NK-92 (cell line): ENCODE measurements at regions not wholly inside any gene's neighbourhood (a gene's known extent, or its start where the extent isn't known, plus 50 kb on each side); places are given as distances from the start of the nearest gene placed in this dataset.

Source experiments
- DNase-seq: peaks from one replicate; lab custom pipeline; 2025; ENCODE audit not compliant: unreplicated experiment; lab: John Stamatoyannopoulos, UW

DNA sequence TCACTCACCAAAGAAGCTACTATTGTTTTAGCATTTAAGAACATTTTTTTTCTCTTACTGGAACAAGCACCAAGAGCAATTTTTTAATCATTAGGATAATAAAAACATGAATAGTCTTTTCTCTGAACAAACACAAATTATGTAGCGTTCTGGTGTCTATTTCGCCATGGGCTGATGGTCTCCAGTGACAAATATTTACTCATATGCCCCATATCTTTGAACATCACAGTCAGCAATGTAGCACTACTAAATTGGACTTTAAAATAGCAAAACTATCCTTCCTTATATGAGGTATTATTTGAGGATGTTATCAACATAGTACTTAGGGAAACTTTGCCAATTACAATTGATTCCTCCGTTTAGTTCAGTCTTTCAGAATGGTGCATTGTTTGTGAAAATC, 1326.0 kb upstream of the ZEB2 start:
- DNase-seq, result no peak

- no peak for DNase-seq
Measured at GRCh38 chr2:145845207-145845894, 1325.4 kb upstream of the ZEB2 start.

DNA sequence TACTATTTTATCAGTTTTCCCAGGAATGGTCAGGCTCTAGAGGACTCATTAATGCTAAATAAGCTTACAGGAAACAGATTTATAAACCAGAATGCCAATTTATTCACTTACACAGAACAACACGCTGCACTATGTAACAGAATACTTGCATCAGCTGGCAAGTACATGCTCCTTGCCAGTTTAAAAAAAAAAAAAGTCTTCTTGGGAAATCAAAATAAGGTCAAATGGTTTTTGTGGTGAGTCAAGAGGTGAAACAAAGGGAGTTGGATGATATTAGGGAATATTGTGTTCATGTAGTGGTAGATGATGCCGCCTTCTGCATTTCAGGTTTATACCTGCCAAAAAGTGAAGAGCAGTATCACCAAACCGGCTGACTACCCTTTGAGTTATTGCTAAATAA, 1322.1 kb upstream of the ZEB2 start:
- no peak for DNase-seq

DNA sequence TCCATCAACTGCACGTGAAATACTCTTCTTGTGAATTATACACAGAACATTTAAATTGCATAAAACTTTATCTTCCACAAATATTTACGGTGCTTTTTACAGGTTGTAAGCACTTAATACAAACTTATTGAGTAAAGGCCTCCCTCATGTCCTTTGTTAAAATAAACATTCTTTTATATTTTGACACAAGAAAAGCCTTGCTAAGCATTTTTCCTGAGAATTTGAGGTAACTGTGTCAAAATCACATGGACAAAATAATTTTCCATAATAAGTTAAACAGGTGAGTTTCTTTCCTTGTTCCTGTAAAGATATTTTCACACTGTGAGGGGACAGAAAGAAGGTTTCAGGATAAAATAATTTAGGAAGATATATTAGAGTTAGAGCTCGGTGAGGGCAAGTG, 1317.1 kb upstream of the ZEB2 start:
- no peak for DNase-seq

DNA sequence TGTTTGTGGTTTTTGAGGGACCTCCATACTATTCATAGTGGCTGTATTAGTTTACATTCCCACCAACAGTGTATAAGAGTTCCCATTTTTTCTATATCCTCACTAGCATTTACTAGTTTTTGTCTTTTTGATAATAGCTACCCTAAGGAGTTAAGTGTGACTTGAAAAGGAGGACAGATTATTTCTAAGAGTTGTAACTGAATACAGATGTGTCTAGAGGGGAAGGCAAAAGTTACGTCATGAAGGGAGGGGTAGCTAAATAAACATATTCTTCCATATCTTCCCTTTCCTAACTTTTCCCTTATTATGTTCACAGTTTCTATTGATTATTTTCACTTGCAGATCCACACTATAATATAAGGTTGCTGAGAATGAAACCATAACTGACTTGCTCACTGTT, 1315.7 kb upstream of the ZEB2 start:
- no peak for DNase-seq

DNA sequence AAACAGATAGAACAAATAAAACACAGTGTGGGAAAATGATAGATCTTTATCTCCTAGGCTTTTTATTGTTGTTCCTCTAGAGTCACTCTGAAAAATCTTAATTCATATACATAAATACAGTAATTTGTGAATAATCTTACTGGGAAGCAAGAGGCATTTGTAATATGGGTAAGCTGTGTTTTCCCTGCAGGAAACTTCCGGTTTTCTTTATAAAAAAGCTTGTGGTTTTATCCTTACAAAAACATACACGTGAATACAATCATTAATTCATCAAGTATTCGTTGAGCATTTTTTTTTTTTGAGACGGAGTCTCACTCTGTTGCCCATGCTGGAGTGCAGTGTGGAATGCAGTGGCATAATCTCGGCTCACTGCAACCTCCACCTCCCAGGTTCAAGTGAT, 1312.8 kb upstream of the ZEB2 start:
- DNase-seq, result no peak

DNA sequence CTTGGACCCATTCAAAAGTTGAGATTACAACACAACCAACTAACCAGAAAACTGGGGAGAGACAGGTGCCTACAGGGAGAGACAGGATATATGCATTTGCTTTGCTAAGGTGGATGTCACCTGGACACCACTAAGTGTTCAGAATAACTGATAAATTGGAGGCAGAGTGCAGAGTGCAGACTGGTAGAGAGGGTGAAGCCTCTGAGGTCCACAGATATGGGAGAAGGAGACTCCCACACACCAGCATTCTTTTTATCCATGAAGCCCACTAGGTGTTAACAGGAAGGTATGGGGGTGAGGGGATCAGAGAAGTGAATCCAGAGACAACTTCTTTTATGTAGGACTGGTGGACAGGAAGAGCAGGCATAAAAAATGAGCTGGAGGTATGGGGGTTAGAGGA, 1310.0 kb upstream of the ZEB2 start:
- no peak for DNase-seq

DNA sequence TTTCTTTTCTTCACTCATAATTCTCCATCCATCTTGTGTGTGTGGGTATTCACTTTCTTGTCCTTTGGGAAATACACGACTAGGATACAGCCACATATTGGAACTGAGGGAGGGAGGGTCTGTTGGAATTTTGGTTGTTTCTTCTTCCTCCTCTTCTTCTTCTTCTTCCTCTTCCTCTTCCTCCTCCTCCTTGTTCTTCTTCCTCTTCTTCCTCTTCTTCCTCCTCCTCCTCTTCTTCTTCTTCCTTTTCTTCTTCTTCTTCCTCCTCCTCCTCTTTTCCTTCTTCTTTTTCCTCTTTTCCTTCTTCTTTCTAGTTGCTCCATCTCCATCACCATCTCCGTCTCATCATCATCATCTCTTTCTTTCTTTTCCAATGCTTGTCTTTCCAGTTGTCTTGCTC, 1307.3 kb upstream of the ZEB2 start:
- DNase-seq, result no peak

- DNase-seq, result no peak
Measured at GRCh38 chr2:145824384-145824783, 1304.5 kb upstream of the ZEB2 start.

DNA sequence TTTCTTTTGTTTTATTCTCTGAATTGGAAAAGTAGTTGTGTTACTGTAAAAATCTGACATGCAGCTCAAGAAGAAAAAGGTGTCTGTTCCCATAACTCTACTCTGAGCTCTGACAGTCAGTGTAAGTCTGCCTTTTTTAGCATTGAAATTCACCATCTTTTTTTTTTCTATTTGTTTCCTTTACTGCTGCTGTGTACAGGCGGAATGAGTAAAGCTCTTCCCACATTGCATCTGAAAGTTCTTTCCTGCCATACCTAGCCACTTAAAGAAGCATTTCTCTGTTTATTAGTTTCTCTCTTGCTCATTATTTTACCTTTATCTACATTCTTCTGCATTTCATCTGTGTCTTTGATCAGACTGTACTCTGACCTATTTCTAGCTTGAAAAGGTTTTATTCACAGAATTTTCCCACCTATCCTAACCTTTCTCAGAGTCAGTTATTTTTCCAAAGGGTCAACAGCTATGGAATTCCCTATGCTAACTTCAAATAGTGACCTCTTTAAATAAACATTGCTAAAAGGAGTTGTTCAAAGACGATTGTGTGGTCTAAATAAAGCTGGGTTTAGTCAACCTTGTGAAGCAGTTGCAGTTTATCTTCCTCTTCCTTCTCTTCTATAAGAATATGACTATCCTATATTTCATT, 1303.1 kb upstream of the ZEB2 start:
- no peak for DNase-seq

- no peak for DNase-seq
Measured at GRCh38 chr2:145820651-145821050, 1300.7 kb upstream of the ZEB2 start.

- no peak for DNase-seq
Measured at GRCh38 chr2:145818890-145819504, 1299.1 kb upstream of the ZEB2 start.

DNA sequence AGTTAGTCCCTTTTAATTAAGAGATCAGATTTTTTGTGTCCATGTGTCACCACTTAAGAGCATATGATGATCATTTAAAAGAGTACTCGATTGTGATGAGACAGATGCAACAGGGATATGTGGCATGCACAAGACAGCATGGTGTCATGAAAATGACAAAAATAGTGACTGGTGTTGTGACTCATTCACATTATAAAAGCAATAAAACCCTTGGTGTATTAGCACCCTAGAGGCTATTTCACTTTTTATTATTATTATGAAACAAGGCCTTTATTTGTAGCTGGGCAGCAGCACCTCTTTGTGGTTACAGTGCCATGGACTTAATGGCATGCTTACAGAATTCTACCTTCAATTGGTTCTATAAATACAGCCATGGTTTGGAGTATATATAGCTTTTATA, 1296.0 kb upstream of the ZEB2 start:
- DNase-seq, result no peak

DNA sequence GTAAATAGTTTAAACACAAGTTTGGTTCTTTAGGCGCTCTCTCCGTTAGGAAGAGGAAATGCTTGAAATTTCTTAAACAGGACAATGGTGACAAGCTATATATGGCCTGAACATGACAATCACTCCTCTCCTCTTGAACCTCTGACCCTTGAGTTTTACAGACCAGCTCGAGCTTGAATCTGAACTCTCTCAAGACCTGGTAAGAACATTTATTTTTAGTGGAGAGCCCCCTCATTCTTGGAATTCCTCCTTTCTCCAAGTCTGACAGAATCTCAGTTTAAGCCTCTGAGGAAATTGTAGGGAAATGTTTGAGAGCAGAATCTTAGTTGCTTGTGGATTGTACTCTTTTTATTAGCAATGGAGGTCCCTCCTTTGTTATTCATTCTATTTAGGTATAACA, 1293.6 kb upstream of the ZEB2 start:
- DNase-seq, result no peak

DNA sequence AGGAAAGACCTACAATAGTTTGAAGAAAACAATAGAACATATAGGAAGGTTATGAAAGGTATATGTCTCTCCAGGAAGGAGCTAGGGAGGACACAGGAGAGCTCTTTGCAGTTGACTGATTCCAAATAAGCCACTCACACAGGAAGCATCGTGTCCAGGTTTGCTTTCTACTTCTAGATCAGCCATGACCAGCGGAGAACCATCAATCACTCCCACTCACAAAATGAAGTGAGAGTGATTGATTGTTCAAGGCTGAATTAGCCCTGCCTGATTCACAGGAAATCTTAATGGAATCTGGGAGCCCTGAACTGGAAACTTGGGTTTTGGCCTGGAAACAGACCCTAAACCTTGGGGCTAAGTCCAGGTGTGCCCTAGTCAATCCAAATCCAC, 1292.2 kb upstream of the ZEB2 start:
- no peak for DNase-seq

DNA sequence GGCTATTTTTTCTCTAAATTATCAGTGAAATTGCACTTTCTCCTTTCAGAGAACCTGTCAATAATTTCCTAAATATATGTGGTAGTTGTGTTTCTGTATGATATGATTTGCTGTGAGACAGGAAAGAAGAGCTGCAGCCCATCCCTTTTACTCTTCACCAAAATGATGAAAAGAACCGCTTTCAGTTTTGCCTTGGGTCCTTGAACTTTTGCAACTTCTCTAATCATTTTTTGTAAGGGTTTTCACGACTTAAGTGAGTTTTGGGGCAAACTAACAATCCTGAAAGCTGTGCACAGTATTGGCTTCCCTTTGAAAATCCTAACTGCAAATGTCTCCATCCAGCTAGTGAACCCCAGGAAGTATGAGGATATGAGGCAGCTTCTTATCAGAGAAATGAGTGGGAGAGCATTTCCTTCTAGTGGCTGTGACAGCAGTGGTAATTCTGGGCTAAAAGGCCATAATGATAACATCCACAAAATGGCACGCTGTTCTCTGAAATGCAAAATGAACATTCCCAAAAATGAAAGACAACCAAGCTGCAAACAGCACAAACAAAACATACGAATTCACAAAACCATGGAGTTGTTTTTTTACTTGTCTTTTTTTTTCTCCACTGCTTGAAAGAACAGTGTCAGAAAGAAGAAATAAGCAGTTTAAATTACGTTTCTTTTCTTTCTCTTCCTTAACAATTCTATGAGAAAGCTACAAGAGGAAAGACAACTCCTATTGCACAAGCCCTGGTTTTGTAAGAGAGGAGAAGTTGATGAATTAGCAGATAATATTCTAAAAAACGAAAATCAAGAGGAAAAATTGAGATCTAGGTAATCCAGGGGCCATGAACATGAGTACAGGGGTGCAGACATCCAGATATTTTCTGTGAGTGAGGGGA, 1291.6 kb upstream of the ZEB2 start:
- DNase-seq, result no peak

- no peak for DNase-seq
Measured at GRCh38 chr2:145807968-145808367, 1288.0 kb upstream of the ZEB2 start.

GRCh38 chr2:145807554-145807953, 1287.6 kb upstream of the ZEB2 start:
- no peak for DNase-seq

DNA sequence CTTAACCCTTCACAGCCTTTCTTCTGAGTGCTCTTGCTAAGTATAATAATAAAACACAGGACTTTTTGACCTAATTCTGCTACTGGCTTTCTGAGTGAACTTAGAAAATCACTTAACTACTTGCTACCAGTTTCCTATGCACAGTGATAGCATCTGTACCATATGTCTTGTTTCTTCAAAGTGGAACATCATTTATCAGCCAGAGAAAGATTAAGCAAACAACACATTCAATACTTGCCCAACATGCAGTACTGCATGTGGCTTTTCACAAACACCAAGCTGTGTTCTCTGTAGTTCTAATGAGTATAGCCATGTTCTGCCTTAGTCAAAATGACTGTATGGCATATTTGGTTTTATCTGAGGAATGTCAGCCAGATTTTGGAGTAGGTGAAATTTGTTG, 1286.6 kb upstream of the ZEB2 start:
- no peak for DNase-seq

DNA sequence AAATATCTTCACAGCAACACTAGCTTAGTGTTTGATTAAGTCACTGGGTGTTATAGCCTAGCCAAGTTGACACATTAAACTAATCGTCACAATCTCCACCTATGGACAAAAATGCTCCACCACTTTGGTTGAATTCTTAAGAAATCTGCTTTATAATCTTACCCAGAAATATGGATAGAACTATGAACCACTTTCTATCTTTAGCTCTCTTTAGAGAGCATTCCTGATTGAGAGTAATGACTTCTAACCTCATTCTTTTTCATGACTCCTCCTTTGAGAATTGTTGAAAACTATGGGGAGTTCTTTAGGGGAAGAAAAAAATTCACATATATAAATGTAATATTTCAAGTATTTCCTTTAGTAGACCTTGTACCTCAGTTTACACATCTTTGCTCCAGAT, 1282.2 kb upstream of the ZEB2 start:
- DNase-seq, result no peak

GRCh38 chr2:145801210-145801609, 1281.3 kb upstream of the ZEB2 start:
- DNase-seq, result no peak
